ENCODE measurements at regions not wholly inside any gene's neighbourhood (a gene's known extent, or its start where the extent isn't known, plus 50 kb on each side); places are given as distances from the start of the nearest gene placed in this dataset.

DNA sequence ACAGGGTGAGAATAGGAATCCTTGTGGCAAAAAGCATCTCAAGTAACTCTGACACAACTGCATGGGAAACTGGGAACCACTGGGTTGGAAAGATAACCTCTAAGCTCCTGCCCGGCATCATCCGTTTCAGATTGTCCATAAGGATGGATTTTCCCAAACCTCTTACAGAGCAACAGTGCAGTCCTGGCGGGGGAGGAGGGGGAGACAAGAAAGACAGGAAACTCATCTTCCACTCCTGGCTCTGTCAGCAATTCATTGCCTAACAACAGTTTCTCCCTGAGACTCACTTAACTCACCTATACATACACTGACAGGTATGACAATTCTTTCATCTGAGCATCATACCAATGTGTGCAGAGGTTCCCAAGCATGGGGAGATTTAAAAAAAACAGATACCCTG is 279.0 kb downstream of the RPLP1 start:
- Histone ChIP-seq H3K4me3 (no peak overlapping the region), H3K36me3 (no peaks in the 10 kb centered on the region), H3K27ac (no peak overlapping the region), H3K27me3 (no peaks in the 10 kb centered on the region), H3K4me1 (peaks cover 0 to 31% (median 7%) of the 10 kb centered on the region in 4 donors), H3K9me3 (no peaks in the 10 kb centered on the region)
- TF ChIP-seq EP300 (IDR thresholded peaks at IDR 0.05) (no peak), POLR2A (IDR thresholded peaks at IDR 0.05) (no peak)
- TF ChIP-seq, protein P1, sequence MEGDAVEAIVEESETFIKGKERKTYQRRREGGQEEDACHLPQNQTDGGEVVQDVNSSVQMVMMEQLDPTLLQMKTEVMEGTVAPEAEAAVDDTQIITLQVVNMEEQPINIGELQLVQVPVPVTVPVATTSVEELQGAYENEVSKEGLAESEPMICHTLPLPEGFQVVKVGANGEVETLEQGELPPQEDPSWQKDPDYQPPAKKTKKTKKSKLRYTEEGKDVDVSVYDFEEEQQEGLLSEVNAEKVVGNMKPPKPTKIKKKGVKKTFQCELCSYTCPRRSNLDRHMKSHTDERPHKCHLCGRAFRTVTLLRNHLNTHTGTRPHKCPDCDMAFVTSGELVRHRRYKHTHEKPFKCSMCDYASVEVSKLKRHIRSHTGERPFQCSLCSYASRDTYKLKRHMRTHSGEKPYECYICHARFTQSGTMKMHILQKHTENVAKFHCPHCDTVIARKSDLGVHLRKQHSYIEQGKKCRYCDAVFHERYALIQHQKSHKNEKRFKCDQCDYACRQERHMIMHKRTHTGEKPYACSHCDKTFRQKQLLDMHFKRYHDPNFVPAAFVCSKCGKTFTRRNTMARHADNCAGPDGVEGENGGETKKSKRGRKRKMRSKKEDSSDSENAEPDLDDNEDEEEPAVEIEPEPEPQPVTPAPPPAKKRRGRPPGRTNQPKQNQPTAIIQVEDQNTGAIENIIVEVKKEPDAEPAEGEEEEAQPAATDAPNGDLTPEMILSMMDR (IDR thresholded peaks at IDR 0.05), result no peak
- no peak for DNase-seq (ENCODE audit: low spot score in 2 of 2)
- WGBS, 2 donors, result 95 to 97% methylated on average over 3 of the region's 3 CpGs

DNA sequence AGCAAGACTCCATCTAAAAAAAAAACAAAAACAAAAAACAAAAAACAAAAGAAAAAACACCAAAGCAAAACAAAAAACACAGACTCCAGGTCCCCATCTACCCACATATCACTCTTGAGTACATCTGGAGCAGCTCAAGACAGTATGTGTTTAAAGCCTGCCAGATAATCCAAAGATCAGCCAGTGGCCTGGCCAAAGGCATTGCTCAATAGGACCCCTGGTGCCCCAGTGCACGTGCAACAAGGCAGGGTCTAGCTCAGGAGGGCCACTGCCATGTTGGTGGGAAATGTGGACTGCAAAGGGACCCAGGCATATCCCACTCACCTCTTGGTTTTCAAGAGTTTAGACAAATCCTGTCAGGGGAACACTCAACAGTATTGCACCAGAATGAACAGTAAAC is 279.5 kb downstream of the RPLP1 start:
- Histone ChIP-seq H3K36me3 (no peaks in the 10 kb centered on the region), H3K4me3 (no peak overlapping the region), H3K27ac (no peak overlapping the region), H3K9me3 (no peaks in the 10 kb centered on the region), H3K27me3 (no peaks in the 10 kb centered on the region), H3K4me1 (peaks cover 0 to 25% (median 7%) of the 10 kb centered on the region in 4 donors)
- 12 to 42% methylated on average over 1 of the region's 1 CpG for WGBS, 2 donors
- no peak for DNase-seq (ENCODE audit: low spot score in 2 of 2)
- TF ChIP-seq, protein P1 (IDR thresholded peaks at IDR 0.05), result no peak

DNA sequence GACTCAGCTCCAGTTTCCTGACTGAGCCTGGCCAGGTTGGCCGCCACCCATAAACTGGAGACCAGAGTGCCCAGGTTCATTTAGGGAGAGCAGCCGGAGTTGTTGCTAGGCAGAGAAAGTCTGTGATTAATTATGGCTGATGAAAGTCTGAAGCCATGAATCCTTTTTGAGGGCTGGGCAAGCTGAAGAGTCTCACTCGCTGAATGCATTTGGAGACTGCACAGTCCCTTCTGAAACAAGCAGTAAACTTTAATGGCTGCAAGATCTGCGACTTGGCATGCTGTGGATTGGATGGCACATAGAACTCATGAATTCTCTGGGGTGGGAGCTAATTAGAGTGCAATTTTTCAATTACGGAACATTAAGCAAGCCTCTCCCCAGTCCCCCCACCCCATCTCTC is 282.1 kb downstream of the RPLP1 start:
- TF ChIP-seq, protein P1 (IDR thresholded peaks at IDR 0.05), result no peak
- no peak for TF ChIP-seq POLR2A (IDR thresholded peaks at IDR 0.05)
- TF ChIP-seq EP300 (IDR thresholded peaks at IDR 0.05), result no peak
- Histone ChIP-seq H3K9me3 (no peaks in the 10 kb centered on the region), H3K4me1 (peaks cover 0 to 22% (median 7%) of the 10 kb centered on the region in 4 donors), H3K27ac (peak overlapping the region in 2 of 4 donors; percentile 58 to 77), H3K27me3 (no peaks in the 10 kb centered on the region), H3K36me3 (no peaks in the 10 kb centered on the region), H3K4me3 (no peak overlapping the region)
- WGBS, 2 donors, result 50 to 57% methylated on average over 5 of the region's 5 CpGs
- DNase-seq (ENCODE audit: low spot score in 2 of 2), result no peak

DNA sequence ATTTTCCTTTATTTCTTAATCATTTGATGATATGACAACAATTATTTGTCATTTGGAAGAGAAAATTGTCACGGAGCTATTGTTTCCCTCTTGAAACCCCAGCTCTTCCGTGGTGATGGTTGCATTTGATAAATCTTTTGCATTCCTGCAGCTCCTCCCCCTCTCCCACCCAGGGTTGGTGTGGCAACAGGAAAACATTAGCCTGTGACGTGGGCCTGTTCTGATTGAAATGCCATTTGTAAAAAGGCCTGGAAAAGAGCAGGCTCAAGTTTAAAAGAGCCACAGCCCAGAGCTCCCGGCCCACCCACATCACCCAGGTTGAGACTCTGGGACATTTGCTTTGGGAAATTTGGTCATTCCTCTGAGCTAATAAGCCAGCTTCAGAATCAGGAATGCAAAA is 282.5 kb downstream of the RPLP1 start:
- Histone ChIP-seq H3K4me3 (no peak overlapping the region), H3K27ac (peak overlapping the region in 2 of 4 donors; percentile 58 to 77), H3K27me3 (no peaks in the 10 kb centered on the region), H3K4me1 (peaks cover 0 to 22% (median 7%) of the 10 kb centered on the region in 4 donors), H3K36me3 (no peaks in the 10 kb centered on the region), H3K9me3 (no peaks in the 10 kb centered on the region)
- no peak for TF ChIP-seq POLR2A (IDR thresholded peaks at IDR 0.05)
- TF ChIP-seq EP300 (IDR thresholded peaks at IDR 0.05), result peak in 1 of 2 donors; percentile 68
- TF ChIP-seq, protein P1 (IDR thresholded peaks at IDR 0.05), result no peak
- WGBS, 2 donors, result 16 to 24% methylated on average over 4 of the region's 4 CpGs
- DNase-seq (ENCODE audit: low spot score in 2 of 2), result peak; percentile 30 to 65

DNA sequence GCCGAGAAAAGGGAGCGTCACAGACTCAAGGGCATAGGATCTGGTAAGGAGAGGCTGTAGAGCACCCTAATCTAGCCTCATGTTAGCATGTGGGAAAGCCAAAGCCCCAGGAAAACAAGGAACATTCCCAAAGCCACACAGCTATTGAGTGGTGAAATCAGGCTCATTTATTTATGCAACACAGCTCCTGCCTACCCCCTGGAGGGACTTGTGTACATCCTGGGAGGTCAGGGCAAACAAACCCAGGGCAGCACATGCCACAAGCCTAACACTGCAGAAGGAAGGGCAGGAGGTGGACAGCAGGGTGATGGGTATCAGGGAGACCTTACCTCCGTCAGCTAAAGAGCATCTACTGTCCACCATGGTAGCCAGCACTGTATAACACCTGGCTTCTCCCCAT is 283.5 kb downstream of the RPLP1 start:
- H3K36me3 ChIP-seq, result no peaks in the 10 kb centered on the region
- DNase-seq (ENCODE audit: low spot score in 2 of 2), result no peak
- peaks cover 0 to 9% (median 0%) of the 10 kb centered on the region in 4 donors for H3K9me3 ChIP-seq
- no peaks in the 10 kb centered on the region for H3K27me3 ChIP-seq
- no peak overlapping the region for H3K4me3 ChIP-seq
- no peak for TF ChIP-seq POLR2A (IDR thresholded peaks at IDR 0.05)
- peaks cover 0 to 22% (median 7%) of the 10 kb centered on the region in 4 donors for H3K4me1 ChIP-seq
- peak overlapping the region in 2 of 4 donors; percentile 58 to 77 for H3K27ac ChIP-seq
- 81 to 95% methylated on average over 3 of the region's 3 CpGs for WGBS, 2 donors

DNA sequence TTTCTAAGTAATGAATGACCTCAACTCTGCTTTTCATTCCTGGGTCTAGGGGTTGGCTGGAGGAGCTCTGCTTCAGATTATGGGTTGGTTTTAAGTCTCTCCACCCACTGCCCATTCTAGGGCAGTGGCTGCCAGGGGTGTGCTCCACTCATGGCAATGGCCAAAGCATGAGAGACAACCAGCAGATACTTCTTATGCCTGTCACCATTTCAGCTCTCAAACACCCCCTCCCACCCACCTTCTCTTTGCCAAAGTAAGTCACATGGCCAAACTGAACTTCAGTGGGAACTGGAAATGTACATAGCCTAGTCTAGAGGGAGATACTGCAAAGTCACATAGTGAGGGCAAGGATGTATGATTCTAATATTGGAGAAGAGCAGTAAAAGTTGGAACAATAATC is 285.3 kb downstream of the RPLP1 start:
- TF ChIP-seq, protein P1 (IDR thresholded peaks at IDR 0.05), result no peak
- TF ChIP-seq EP300 (IDR thresholded peaks at IDR 0.05) (no peak), POLR2A (IDR thresholded peaks at IDR 0.05) (no peak)
- no peak overlapping the region for H3K27ac ChIP-seq
- peaks cover 0 to 22% (median 7%) of the 10 kb centered on the region in 4 donors for H3K4me1 ChIP-seq
- H3K9me3 ChIP-seq, result peaks cover 0 to 9% (median 0%) of the 10 kb centered on the region in 4 donors
- no peaks in the 10 kb centered on the region for H3K36me3 ChIP-seq
- no peaks in the 10 kb centered on the region for H3K27me3 ChIP-seq
- no peak for DNase-seq (ENCODE audit: low spot score in 2 of 2)
- no peak overlapping the region for H3K4me3 ChIP-seq

Measured in tibial nerve (tissue), 4 donors.